Prostate gland (tissue), 2 donors: ENCODE measurements at regions not wholly inside any gene's neighbourhood (a gene's known extent, or its start where the extent isn't known, plus 50 kb on each side); places are given as distances from the start of the nearest gene placed in this dataset.

Experiments used
- POLR2A ChIP-seq: fragments of 450-650 bp; IDR thresholded peaks from one replicate; pipeline ENCODE4 v1.6.1; 2016; ENCODE audit warnings: antibody characterized with exemption, mild to moderate bottlenecking
- POLR2AphosphoS5 ChIP-seq: sonication (generic); formaldehyde crosslinking; IDR thresholded peaks from one replicate; pipeline ENCODE4 v1.6.1; 2017; ENCODE audit warnings: antibody characterized with exemption
- TF ChIP-seq, protein P1 (sequence below), 4 experiments: fragments of 200-600 bp in 2 of 4; fragments of 450-650 bp in 2 of 4; sonication (generic) in 2 of 4; IDR thresholded peaks; 1 replicate in 3 of 4; 2 replicates in 1 of 4; pipeline ENCODE4 v1.5.1; 2016 to 2019; ENCODE audit warnings: antibody characterized with exemption in 4 of 4, mild to moderate bottlenecking in 2 of 4, moderate library complexity in 2 of 4

DNA sequence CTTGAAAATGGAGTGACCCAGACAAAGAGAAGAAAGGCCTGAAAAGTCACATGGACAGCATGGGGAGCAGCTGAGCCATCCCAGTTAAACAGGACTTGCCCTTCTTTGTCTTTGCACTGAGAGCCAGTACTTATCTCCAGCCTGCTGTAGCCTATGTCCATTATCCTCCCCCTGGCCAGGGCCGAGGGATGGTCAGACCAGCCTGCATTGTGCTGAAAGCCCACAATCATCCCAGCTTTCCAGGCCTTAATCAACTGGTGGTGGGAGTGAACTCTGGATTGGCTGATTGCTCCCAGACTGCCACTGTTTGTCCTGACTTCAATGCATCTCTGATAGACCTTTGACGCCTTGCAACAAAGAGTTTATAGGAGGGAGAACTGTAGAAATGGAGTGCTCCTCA, 453.1 kb downstream of the EPHA5 start:
- TF ChIP-seq, protein P1, sequence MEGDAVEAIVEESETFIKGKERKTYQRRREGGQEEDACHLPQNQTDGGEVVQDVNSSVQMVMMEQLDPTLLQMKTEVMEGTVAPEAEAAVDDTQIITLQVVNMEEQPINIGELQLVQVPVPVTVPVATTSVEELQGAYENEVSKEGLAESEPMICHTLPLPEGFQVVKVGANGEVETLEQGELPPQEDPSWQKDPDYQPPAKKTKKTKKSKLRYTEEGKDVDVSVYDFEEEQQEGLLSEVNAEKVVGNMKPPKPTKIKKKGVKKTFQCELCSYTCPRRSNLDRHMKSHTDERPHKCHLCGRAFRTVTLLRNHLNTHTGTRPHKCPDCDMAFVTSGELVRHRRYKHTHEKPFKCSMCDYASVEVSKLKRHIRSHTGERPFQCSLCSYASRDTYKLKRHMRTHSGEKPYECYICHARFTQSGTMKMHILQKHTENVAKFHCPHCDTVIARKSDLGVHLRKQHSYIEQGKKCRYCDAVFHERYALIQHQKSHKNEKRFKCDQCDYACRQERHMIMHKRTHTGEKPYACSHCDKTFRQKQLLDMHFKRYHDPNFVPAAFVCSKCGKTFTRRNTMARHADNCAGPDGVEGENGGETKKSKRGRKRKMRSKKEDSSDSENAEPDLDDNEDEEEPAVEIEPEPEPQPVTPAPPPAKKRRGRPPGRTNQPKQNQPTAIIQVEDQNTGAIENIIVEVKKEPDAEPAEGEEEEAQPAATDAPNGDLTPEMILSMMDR (IDR thresholded peaks at IDR 0.05): no peak
- TF ChIP-seq POLR2A (no peak), POLR2AphosphoS5 (no peak)
